Dermis blood vessel endothelial cell (primary cell): ENCODE measurements at regions not wholly inside any gene's neighbourhood (a gene's known extent, or its start where the extent isn't known, plus 50 kb on each side); places are given as distances from the start of the nearest gene placed in this dataset.
"Not testable (repeated sequence)": the region's sequence is repeated elsewhere in the genome, so short reads cannot be mapped to it uniquely, and the experiment has no call there.

Source experiments
- DNase-seq: peaks from one replicate; pipeline ENCODE4 v3.0.0; 2010

DNA sequence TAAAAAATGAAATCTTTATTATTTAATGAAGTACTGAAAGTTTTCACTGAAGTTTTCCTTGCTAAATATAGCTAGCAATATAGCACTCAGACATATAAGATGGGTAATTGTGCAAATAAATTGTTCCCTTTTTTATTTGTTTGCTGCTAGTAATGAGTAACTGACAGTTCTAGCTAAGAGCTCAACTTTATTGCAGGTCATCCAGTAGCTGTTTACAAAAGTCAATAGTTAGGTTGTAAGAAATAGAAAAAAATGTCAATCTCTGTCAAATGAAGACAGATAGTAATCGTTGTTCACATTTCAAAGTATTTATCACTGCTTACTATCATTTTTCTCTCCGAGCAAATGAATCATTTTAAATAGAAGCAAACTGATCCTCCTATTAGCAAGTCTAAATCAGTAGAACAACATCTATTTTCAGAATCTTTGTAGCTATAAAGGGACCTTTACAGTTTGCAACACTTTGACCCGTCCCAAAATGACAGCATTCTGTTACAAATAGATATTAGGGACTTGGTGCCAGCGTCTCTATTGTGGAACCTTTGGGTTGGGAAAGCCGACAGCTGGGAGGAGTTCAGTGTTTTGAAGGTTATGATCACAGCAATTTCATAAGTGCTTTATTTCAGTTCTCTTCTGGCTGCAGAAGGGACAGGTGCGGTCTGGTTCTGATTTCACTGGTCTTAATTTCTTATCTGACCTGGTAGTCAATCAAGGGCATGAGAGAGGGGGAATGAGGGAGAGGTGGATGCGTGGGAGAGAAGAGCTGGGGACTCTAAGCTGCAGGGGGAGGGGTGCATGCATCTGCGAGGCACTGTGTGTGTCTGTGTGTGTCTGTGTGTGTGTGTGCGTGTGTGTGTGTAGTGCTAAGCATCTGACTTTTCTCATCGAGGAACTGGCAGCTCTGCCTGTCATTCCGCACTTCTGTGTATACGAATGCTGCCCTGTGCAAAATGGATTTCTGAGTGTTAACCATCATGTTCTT is 227.9 kb upstream of the PITX2 start:
- no peak for DNase-seq

DNA sequence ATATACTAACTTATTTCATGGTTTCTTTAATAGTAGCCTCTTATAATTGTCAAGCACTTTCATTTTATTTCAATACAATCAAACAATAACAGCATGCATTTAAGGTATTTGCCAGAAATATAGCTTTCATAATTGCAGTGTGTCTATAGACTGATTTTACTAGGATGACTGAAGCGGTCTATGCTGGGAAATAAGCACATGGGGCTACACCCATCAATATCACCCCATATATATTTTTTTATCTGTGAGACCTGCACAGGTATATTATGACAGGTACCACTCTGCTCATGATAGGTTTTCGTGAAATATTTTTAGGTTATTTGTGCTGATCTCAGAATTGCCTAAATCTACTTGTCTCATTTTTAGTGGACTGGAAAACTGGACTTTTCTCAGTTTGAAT is 229.1 kb upstream of the PITX2 start:
- no peak for DNase-seq

DNA sequence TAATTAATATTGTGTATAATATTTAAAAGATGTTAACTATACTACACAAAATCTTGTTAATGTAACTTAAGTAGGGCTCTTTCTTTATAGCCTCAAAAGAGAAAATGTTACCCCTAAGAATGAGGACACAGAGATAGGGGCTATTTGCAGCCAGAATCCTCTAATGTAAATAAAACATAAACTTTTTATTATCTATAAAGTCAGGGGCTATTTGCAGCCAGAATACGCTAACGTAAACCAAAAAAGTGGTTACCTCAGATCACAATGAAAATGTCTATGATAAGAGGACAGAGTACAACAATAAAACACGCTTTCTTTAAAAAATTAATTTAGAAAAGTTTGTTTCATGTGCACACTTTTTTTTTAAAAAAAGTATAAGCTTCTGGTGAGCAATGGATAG is 229.9 kb upstream of the PITX2 start:
- no peak for DNase-seq

DNA sequence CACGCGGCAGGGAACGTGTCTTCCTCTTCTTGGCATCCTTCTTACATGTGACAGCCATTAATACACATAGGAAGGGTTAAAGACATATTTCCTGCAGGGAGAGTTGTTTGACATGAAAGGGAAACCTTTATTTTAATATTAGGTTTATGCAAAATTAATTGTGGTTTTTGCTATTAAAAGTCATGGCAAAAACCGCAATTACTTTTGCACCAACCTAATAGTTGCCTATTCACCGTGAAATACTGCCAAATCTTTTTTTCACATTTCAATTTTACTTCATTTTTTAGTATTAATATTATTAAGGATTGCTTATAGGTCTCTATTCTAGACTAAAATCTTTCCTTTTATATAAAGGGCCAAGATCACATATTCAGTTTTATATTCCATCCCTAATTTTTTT is 230.4 kb upstream of the PITX2 start:
- no peak for DNase-seq

GRCh38 chr4:110854021-110854678 is 231.3 kb upstream of the PITX2 start:
- no peak for DNase-seq

DNA sequence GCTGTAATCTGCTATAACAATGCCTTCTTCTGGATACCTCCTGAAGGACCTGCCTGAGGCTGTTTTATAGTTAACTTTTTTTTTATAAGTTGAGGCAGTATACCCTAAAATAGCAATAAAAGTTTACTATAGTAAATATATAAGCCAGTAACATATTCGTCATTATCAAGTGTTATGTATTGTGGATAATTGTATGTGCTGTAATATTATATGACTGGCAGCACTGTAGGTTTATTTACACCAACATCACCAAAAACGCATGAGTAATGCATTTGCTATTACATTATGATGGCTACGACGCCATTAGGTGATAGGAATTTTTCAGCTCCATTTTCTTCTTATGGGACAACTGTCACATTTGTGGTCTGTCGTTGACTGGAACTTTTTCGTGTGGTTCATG is 237.2 kb upstream of the PITX2 start:
- no peak for DNase-seq

DNA sequence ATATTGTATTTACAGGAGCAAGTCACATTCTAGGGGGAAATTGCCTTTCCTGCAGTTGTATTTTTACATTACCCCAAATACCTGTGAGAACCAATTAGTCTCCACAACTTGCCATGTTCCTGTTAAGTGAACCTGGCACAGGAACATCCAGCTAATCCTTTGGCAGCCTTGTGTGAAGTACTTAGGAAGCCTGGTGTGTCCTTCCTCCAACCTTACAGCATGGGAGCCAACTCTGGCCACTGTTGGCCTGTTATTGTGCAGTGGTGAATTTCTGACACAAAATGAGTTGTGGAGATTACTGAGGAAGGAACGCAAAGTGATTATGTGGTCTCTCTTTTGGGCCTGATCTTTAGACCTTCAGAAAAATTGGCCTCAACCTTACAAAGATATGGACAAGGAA is 238.0 kb upstream of the PITX2 start:
- DNase-seq: no peak

DNA sequence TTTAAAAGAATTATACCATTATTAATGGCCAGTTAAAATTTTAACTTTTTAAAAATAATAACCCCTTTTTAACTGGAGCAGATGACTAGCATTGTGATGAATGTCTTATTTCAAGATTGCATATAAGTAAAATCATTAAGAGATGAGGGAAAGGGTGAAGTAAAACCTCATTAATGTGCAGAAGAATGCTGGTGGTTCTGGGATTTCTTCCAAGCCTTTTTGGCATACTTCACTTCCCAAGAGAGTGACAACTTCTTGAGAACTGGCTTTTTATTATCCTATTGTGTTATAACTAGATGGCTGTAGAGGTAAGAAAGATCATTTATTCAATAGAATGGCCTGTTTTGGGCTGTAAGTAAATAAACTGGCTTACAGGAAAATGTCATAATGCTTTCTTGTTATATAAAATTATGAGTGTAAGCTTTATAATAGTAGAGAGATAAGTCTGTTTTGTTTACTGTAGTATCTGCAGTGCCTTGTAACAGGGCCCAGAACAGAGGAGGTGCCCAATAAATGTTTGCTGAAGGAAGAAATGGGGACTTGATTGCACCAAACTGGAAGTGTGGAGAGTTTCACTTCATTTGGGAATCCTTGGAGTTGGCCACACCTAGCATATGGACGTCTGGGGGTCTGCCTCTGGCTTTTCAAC is 242.9 kb upstream of the PITX2 start:
- no peak for DNase-seq

- no peak for DNase-seq
These were observed 244.5 kb upstream of the PITX2 start for GRCh38 chr4:110867251-110867960.

GRCh38 chr4:110867981-110868720 is 245.3 kb upstream of the PITX2 start:
- DNase-seq: no peak

GRCh38 chr4:110869114-110869513 is 246.2 kb upstream of the PITX2 start:
- no peak for DNase-seq

DNA sequence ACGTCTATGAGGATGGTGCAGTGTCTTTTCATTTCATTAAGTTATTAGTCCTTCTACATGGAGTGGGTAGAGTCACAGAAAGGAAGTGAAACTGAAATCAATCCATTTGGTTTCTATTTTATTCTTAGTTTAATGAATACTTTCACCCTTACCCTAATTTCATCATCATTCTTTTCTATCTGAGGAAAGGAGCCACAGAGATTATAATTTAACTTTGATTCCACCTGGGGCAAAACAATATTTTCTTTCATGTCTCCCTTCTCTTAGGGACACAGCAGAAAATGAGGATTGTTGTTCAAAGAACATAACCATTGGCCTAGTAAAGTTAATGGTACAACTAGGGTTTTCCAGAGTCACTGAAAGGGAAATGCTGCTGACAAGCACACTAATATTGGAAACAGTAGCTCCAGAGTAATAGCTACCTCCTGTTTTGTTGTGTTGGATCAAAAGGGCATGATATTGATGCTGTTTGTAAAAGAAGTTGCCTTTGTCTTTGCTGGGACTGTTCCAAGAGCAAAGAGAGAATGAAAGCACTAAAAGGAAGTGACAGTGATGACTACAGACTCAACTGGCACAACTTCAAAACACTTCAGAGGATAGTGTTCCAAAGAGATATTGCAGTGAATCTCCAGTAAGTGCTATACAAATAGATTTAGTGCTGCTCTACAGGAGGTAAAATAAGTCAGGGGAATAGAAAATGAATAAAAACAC is 247.1 kb upstream of the PITX2 start:
- no peak for DNase-seq

DNA sequence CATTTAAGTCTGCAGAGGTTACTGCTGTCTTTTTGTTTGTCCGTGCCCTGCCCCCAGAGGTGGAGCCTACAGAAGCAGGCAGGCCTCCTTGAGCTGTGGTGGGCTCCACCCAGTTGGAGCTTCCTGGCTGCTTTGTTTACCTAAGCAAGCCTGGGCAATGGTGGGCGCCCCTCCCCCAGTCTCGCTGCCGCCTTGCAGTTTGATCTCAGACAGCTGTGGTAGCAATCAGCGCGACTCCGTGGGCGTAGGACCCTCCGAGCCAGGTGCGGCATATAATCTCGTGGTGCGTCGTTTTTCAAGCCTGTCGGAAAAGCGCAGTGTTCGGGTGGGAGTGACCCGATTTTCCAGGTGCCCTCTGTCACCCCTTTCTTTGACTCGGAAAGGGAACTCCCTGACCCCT is 253.3 kb upstream of the PITX2 start:
- DNase-seq: not testable (repeated sequence)

DNA sequence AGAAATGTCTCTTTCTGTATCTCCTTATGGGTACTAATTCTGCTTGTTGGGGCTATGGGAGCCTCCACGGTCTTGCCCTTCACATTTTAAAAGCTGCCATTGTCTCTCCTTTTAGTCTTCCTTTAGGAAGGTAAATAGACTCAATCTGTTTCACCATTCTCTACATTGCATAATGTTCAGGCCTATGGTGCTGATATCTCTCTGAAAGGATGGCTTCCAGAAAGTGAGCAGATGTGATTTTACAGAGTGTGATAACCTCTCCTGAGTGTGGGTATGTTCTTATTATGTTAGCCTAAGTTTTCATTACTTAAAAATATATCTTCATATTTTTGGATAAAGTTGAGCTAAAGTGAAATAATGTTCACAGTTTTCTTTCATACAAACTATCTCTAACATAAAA is 254.0 kb upstream of the PITX2 start:
- DNase-seq: no peak

- no peak for DNase-seq
These were observed 255.0 kb upstream of the PITX2 start for GRCh38 chr4:110877778-110878370.

DNA sequence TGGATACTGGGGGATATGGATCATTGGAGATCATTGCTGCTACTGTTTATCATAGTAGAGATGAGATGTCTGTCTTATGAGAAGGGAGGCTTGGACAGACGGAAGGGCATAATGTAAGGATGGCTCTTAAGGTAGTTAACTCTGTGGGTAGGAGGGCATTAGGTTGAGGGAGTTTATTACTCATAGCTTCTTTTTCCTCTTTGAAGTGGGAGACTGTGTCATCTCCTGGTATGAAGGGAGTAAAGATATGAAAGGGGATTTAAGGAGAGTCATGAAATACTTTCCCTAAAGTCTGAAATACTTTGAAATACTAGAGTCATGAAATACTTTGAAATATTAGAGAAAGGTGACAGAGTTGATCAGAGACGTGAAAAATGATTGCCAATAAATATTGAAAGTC is 255.5 kb upstream of the PITX2 start:
- DNase-seq: no peak

DNA sequence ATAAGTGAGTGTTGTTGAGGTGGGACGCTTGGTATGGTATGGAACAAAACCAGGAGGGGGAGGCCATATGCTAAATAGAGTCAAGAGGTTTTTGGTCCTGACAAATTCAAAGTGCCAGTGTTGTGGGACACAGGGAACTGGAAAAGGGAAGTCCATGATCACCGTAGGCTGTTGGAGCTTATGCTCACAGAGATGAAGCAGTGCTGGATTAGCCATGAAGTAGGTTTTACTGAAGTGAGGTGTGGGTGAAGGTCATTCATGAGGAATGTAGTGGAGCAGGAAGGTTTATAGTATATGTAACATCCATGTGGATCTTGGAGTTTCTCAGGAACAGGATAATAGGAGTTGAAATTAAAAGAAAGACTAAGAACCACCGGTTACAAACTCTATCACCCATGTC is 256.1 kb upstream of the PITX2 start:
- DNase-seq: no peak

GRCh38 chr4:110886270-110886669 is 263.4 kb upstream of the PITX2 start:
- no peak for DNase-seq

DNA sequence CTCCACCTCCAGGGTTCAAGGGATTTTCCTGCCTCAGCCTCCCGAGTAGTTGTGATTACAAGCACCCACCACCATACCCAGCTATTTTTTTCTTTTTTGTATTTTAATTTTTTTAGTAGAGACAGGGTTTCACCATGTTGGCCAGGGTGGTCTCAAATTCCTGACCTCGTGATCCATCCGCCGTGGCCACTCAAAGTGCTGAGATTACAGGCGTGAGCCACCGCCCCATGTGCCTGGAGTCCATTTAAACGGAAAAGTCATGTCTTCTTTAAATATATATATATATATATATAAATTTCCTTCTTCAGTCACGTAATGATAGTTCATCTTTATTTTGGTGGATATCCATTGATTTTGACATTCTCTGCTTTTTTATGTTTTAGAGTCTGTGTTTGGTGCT is 264.0 kb upstream of the PITX2 start:
- DNase-seq: no peak

GRCh38 chr4:110897784-110898183 is 274.9 kb upstream of the PITX2 start:
- DNase-seq: no peak

DNA sequence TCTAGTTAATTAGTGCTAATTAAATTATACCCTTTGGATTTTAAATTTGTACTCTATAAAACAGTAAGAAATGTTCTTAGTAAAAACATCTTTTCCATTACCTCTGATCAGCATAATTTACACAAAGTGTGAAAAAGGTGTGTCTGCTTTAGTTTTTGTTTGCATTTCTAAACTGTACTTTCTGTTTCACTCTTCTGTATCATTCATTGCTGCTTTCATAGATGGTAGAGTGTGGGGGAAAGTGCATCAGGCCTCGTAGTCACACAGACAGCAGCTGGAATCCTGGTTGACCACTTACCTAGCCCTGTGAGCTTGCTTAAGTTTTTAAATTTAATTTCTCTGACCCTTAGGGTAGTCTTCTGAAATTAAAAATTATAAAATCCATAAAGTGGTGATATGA is 275.4 kb upstream of the PITX2 start:
- DNase-seq: no peak
